ENCODE measurements at regions not wholly inside any gene's neighbourhood (a gene's known extent, or its start where the extent isn't known, plus 50 kb on each side); places are given as distances from the start of the nearest gene placed in this dataset.

DNA sequence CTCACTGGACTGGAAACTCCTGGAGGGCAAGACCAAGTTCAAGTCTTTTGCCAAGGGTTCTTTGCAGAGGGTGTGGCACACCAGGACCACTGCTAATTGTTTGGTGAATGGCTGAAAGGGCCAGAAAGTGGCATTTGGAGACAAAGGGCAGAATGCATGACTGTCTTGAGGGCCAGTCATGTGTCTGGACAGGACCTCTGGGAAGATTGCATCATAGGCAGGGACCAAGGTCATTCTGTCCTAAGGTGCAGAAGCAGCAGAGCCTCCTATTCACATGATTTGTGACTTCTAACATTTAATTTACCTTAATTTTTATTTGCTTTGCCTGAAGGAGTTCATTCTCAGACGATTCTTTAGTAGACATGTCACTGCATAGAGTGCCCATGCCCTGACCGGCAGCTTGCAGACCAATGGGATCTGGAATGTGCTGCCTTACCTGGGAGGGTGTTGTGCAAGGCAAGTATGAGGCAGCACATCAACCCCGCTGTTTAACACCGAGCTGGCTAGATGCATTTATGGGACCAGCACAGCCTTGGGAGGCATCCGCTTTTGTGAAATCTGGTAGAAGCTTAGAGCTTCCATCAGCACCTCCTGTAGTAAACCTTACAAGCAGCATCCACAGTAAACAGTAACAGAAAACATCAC, 62.3 kb upstream of the MAF start:
- TF ChIP-seq CTCF (IDR thresholded peaks at IDR 0.05) = no peak
- no peak for DNase-seq

GRCh38 chr16:79662122-79662521, 61.6 kb upstream of the MAF start:
- Histone ChIP-seq H3K36me3 (ENCODE audit: insufficient read depth in 1 of 2, low read depth in 1 of 2) (no peaks in the 10 kb centered on the region), H3K27ac (no peak overlapping the region), H3K27me3 (ENCODE audit: insufficient read depth in 3 of 3, low read length in 2 of 3) (no peaks in the 10 kb centered on the region), H3K9me3 (no peaks in the 10 kb centered on the region), H3K4me1 (no peaks in the 10 kb centered on the region), H3K4me3 (no peak overlapping the region)
- ATAC-seq (no peak), DNase-seq (no peak)
- WGBS, 3 donors = 91 to 96% (median 91%) methylated on average over 1 of the region's 1 CpG
- intact Hi-C loops (cut with DNase I) = no loop called here
- no peak for TF ChIP-seq CTCF (IDR thresholded peaks at IDR 0.05)

More for the DNA sequence above, 62.3 kb upstream of the MAF start:
- no peaks in the 10 kb centered on the region for H3K9me3 ChIP-seq
- no peak for ATAC-seq
- intact Hi-C loops (cut with DNase I) = no loop called here
- H3K36me3 ChIP-seq (ENCODE audit: insufficient read depth in 1 of 2, low read depth in 1 of 2) = no peaks in the 10 kb centered on the region
- H3K27ac ChIP-seq = no peak overlapping the region
- H3K4me1 ChIP-seq = no peaks in the 10 kb centered on the region
- no peak overlapping the region for H3K4me3 ChIP-seq
- no peaks in the 10 kb centered on the region for H3K27me3 ChIP-seq (ENCODE audit: insufficient read depth in 3 of 3, low read length in 2 of 3)
- WGBS, 3 donors = 85 to 93% (median 90%) methylated on average over 5 of the region's 5 CpGs

DNA sequence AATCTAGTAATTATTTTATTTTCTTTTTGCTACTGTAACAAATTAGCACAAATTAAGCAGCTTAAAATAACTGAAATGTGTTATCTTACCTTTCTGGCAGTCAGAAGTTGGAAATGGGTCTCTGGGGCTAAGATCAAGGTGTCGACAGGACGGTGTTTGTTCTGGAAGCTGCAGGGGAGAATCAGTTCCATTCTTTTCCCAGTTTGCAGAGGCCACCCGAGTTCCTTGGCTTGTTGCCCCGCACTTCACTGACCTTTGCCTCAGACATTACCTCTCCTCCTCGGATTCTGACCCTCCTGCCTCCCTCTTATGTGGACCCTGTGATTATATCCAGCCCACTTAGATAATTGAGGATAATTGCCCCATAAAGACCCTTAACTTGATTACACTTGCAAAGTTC, 61.0 kb upstream of the MAF start:
- no peak for TF ChIP-seq CTCF (IDR thresholded peaks at IDR 0.05)

DNA sequence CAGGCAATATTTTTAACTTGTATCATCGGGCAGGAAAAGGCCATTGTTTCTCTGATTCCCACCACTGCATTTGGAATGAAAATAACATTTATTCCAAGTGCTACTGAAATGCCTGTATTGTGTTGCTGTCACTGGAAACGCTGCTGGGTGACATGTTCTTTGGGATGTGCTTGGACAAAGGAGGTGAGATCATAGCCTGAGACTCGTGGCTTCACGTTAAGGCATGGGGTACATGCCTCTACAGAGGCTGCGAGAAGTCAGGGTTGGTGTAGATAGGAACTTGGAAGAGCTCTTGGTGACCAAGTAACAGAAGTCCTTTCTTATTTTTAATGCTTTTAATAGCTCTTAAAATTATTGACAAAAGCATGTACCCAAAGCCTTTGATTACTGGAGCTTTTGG, 58.8 kb upstream of the MAF start:
- Histone ChIP-seq H3K27me3 (ENCODE audit: insufficient read depth in 3 of 3, low read length in 2 of 3) (no peaks in the 10 kb centered on the region), H3K27ac (no peak overlapping the region), H3K36me3 (ENCODE audit: insufficient read depth in 1 of 2, low read depth in 1 of 2) (no peaks in the 10 kb centered on the region), H3K4me3 (no peak overlapping the region), H3K4me1 (no peaks in the 10 kb centered on the region), H3K9me3 (no peaks in the 10 kb centered on the region)
- TF ChIP-seq CTCF (IDR thresholded peaks at IDR 0.05) = no peak
- ATAC-seq (no peak), DNase-seq (no peak)
- intact Hi-C loops (cut with DNase I) = no loop called here
- 68 to 73% (median 72%) methylated on average over 5 of the region's 5 CpGs for WGBS, 3 donors

More for the DNA sequence above, 61.0 kb upstream of the MAF start:
- H3K4me1 ChIP-seq = no peaks in the 10 kb centered on the region
- H3K4me3 ChIP-seq = no peak overlapping the region
- WGBS, 3 donors = 80 to 84% (median 84%) methylated on average over 5 of the region's 5 CpGs
- ATAC-seq (no peak), DNase-seq (no peak)
- intact Hi-C loops (cut with DNase I) = no loop called here
- no peak overlapping the region for H3K27ac ChIP-seq
- H3K27me3 ChIP-seq (ENCODE audit: insufficient read depth in 3 of 3, low read length in 2 of 3) = no peaks in the 10 kb centered on the region
- H3K36me3 ChIP-seq (ENCODE audit: insufficient read depth in 1 of 2, low read depth in 1 of 2) = no peaks in the 10 kb centered on the region
- H3K9me3 ChIP-seq = no peaks in the 10 kb centered on the region
